HG03039 (cell line): ENCODE measurements at regions not wholly inside any gene's neighbourhood (a gene's known extent, or its start where the extent isn't known, plus 50 kb on each side); places are given as distances from the start of the nearest gene placed in this dataset.

Experiments
- ATAC-seq: cut with Tn5 transposase; IDR thresholded peaks from one replicate; pipeline ENCODE4 v1.9.1; 2021; ENCODE audit warnings: mild to moderate bottlenecking, moderate library complexity; ENCODE audit not compliant: unreplicated experiment

- ATAC-seq, result no peak
These were observed 55.7 kb upstream of the PHACTR2 start for GRCh38 chr6:143621876-143622605.

- no peak for ATAC-seq
These were observed 56.4 kb upstream of the PHACTR2 start for GRCh38 chr6:143621159-143621873.

GRCh38 chr6:143620447-143620846 is 57.3 kb upstream of the PHACTR2 start:
- ATAC-seq, result no peak

- no peak for ATAC-seq
These were observed 57.9 kb upstream of the PHACTR2 start for GRCh38 chr6:143619824-143620401.

- ATAC-seq, result no peak
These were observed 61.0 kb upstream of the PHACTR2 start for GRCh38 chr6:143616741-143617140.

GRCh38 chr6:143615785-143616184 is 62.0 kb upstream of the PHACTR2 start:
- ATAC-seq, result no peak

GRCh38 chr6:143614235-143614634 is 63.5 kb upstream of the PHACTR2 start:
- ATAC-seq, result no peak

GRCh38 chr6:143613749-143614148 is 64.0 kb upstream of the PHACTR2 start:
- ATAC-seq, result no peak

GRCh38 chr6:143612186-143612585 is 65.6 kb upstream of the PHACTR2 start:
- no peak for ATAC-seq

GRCh38 chr6:143611580-143611979 is 66.2 kb upstream of the PHACTR2 start:
- ATAC-seq, result no peak

- ATAC-seq, result no peak
These were observed 67.8 kb upstream of the PHACTR2 start for GRCh38 chr6:143609972-143610371.

- no peak for ATAC-seq
These were observed 68.3 kb upstream of the PHACTR2 start for GRCh38 chr6:143609501-143609900.

GRCh38 chr6:143608906-143609305 is 68.9 kb upstream of the PHACTR2 start:
- ATAC-seq, result no peak

- ATAC-seq, result no peak
These were observed 69.8 kb upstream of the PHACTR2 start for GRCh38 chr6:143607974-143608373.

- no peak for ATAC-seq
These were observed 70.6 kb upstream of the PHACTR2 start for GRCh38 chr6:143607168-143607567.

GRCh38 chr6:143605906-143606521 is 71.8 kb upstream of the PHACTR2 start:
- ATAC-seq, result no peak

- no peak for ATAC-seq
These were observed 74.3 kb upstream of the PHACTR2 start for GRCh38 chr6:143603455-143603854.

- no peak for ATAC-seq
These were observed 76.3 kb upstream of the PHACTR2 start for GRCh38 chr6:143601504-143601903.

GRCh38 chr6:143600821-143601220 is 76.9 kb upstream of the PHACTR2 start:
- no peak for ATAC-seq

- no peak for ATAC-seq
These were observed 79.2 kb upstream of the PHACTR2 start for GRCh38 chr6:143598466-143599080.

- no peak for ATAC-seq
These were observed 80.9 kb upstream of the PHACTR2 start for GRCh38 chr6:143596866-143597265.
